ENCODE measurements at regions not wholly inside any gene's neighbourhood (a gene's known extent, or its start where the extent isn't known, plus 50 kb on each side); places are given as distances from the start of the nearest gene placed in this dataset.

DNA sequence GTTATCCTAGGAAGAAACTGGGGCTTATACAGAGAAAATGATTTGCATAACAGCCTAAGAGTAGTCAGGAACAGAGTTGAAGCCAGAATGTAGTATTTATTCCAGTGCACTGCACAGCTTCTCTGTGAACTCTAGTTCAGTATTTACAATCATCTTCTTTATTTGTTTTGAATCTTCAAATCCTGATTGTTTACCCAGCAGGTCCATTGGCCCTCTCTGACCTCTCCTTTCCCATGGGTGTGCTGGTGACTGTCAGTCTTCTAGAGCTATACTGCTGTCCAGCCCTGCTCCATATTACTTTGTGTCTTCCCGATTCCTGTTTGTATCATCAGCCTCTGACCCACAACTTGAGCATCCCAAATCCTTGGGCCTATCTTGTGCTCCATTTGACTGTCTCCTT lies 301.9 kb upstream of the HS3ST1 start (continued):
- TF ChIP-seq STAT1 (IDR thresholded peaks at IDR 0.05; ENCODE audit: unreplicated experiment) (no peak), EZH2phosphoT487 (IDR thresholded peaks at IDR 0.05; ENCODE audit: unreplicated experiment) (no peak), ZNF114 (CRISPR knock-in tag; IDR thresholded peaks at IDR 0.05) (no peak), POLR2AphosphoS5 (IDR thresholded peaks at IDR 0.05; ENCODE audit: low read depth) (no peak), NANOG (IDR thresholded peaks at IDR 0.05; ENCODE audit: borderline replicate concordance) (no peak)

DNA sequence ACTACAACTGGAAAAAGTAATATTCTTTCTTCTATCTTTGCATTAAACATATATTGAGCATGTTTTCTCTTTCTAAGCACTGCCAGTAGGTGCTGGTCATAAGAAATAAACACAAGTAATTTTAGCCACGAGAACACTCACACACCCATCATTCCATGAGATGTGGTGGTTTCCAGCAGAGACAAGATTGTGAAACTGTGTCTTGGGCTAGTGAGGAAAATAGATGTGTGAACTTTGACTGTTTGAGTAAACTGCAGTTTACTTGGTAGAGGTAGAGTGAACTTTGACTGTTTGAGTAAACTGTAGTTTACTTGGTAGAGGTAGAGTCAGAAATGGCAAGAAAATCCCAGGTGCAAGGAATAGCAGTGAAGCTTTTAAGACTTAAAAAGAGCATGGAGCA lies 300.9 kb upstream of the HS3ST1 start:
- Histone ChIP-seq H3K27ac (ENCODE audit: low read depth) (no peak overlapping the region), H3K79me2 (replicated peaks; ENCODE audit: insufficient read depth) (no peaks in the 10 kb centered on the region), H4K20me1 (replicated peaks; ENCODE audit: insufficient read depth) (no peaks in the 10 kb centered on the region), H3K4me3 (no peak overlapping the region), H2AFZ (no peak overlapping the region), H3K9me2 (ENCODE audit: insufficient read depth) (no peaks in the 10 kb centered on the region), H3F3A (replicated peaks; ENCODE audit: low read depth) (no peaks in the 10 kb centered on the region), H3K4me1 (ENCODE audit: insufficient read depth) (no peaks in the 10 kb centered on the region), H3K27me3 (ENCODE audit: insufficient read depth) (no peaks in the 10 kb centered on the region), H3K36me3 (ENCODE audit: insufficient read depth) (no peaks in the 10 kb centered on the region), H3K4me2 (no peak overlapping the region)
- ATAC-seq (no peak), DNase-seq (ENCODE audit: low spot score) (no peak)
- TF ChIP-seq ZNF331 (CRISPR knock-in tag; IDR thresholded peaks at IDR 0.05; ENCODE audit: low read depth) (no peak), ZNF114 (CRISPR knock-in tag; IDR thresholded peaks at IDR 0.05) (no peak), CREB1 (CRISPR knock-in tag; IDR thresholded peaks at IDR 0.05; ENCODE audit: low read depth) (no peak), POLR2AphosphoS5 (IDR thresholded peaks at IDR 0.05; ENCODE audit: low read depth) (no peak), STAT1 (IDR thresholded peaks at IDR 0.05; ENCODE audit: unreplicated experiment) (no peak), EZH2 (IDR thresholded peaks at IDR 0.05; ENCODE audit: low read depth, unreplicated experiment) (no peak), NANOG (IDR thresholded peaks at IDR 0.05; ENCODE audit: borderline replicate concordance) (no peak), JUNB (IDR thresholded peaks at IDR 0.05; ENCODE audit: unreplicated experiment) (no peak), EZH2phosphoT487 (IDR thresholded peaks at IDR 0.05; ENCODE audit: unreplicated experiment) (no peak)
- TF ChIP-seq, protein P1, sequence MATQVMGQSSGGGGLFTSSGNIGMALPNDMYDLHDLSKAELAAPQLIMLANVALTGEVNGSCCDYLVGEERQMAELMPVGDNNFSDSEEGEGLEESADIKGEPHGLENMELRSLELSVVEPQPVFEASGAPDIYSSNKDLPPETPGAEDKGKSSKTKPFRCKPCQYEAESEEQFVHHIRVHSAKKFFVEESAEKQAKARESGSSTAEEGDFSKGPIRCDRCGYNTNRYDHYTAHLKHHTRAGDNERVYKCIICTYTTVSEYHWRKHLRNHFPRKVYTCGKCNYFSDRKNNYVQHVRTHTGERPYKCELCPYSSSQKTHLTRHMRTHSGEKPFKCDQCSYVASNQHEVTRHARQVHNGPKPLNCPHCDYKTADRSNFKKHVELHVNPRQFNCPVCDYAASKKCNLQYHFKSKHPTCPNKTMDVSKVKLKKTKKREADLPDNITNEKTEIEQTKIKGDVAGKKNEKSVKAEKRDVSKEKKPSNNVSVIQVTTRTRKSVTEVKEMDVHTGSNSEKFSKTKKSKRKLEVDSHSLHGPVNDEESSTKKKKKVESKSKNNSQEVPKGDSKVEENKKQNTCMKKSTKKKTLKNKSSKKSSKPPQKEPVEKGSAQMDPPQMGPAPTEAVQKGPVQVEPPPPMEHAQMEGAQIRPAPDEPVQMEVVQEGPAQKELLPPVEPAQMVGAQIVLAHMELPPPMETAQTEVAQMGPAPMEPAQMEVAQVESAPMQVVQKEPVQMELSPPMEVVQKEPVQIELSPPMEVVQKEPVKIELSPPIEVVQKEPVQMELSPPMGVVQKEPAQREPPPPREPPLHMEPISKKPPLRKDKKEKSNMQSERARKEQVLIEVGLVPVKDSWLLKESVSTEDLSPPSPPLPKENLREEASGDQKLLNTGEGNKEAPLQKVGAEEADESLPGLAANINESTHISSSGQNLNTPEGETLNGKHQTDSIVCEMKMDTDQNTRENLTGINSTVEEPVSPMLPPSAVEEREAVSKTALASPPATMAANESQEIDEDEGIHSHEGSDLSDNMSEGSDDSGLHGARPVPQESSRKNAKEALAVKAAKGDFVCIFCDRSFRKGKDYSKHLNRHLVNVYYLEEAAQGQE (IDR thresholded peaks at IDR 0.05; ENCODE audit: unreplicated experiment) = no peak
- TF ChIP-seq, protein P2, sequence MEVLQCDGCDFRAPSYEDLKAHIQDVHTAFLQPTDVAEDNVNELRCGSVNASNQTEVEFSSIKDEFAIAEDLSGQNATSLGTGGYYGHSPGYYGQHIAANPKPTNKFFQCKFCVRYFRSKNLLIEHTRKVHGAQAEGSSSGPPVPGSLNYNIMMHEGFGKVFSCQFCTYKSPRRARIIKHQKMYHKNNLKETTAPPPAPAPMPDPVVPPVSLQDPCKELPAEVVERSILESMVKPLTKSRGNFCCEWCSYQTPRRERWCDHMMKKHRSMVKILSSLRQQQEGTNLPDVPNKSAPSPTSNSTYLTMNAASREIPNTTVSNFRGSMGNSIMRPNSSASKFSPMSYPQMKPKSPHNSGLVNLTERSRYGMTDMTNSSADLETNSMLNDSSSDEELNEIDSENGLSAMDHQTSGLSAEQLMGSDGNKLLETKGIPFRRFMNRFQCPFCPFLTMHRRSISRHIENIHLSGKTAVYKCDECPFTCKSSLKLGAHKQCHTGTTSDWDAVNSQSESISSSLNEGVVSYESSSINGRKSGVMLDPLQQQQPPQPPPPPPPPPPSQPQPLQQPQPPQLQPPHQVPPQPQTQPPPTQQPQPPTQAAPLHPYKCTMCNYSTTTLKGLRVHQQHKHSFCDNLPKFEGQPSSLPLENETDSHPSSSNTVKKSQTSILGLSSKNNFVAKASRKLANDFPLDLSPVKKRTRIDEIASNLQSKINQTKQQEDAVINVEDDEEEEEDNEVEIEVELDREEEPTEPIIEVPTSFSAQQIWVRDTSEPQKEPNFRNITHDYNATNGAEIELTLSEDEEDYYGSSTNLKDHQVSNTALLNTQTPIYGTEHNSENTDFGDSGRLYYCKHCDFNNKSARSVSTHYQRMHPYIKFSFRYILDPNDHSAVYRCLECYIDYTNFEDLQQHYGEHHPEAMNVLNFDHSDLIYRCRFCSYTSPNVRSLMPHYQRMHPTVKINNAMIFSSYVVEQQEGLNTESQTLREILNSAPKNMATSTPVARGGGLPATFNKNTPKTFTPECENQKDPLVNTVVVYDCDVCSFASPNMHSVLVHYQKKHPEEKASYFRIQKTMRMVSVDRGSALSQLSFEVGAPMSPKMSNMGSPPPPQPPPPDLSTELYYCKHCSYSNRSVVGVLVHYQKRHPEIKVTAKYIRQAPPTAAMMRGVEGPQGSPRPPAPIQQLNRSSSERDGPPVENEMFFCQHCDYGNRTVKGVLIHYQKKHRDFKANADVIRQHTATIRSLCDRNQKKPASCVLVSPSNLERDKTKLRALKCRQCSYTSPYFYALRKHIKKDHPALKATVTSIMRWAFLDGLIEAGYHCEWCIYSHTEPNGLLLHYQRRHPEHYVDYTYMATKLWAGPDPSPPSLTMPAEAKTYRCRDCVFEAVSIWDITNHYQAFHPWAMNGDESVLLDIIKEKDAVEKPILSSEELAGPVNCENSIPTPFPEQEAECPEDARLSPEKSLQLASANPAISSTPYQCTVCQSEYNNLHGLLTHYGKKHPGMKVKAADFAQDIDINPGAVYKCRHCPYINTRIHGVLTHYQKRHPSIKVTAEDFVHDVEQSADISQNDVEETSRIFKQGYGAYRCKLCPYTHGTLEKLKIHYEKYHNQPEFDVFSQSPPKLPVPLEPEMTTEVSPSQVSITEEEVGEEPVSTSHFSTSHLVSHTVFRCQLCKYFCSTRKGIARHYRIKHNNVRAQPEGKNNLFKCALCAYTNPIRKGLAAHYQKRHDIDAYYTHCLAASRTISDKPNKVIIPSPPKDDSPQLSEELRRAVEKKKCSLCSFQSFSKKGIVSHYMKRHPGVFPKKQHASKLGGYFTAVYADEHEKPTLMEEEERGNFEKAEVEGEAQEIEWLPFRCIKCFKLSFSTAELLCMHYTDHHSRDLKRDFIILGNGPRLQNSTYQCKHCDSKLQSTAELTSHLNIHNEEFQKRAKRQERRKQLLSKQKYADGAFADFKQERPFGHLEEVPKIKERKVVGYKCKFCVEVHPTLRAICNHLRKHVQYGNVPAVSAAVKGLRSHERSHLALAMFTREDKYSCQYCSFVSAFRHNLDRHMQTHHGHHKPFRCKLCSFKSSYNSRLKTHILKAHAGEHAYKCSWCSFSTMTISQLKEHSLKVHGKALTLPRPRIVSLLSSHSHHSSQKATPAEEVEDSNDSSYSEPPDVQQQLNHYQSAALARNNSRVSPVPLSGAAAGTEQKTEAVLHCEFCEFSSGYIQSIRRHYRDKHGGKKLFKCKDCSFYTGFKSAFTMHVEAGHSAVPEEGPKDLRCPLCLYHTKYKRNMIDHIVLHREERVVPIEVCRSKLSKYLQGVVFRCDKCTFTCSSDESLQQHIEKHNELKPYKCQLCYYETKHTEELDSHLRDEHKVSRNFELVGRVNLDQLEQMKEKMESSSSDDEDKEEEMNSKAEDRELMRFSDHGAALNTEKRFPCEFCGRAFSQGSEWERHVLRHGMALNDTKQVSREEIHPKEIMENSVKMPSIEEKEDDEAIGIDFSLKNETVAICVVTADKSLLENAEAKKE (CRISPR knock-in tag; IDR thresholded peaks at IDR 0.05) = no peak
- TF ChIP-seq, protein P3, sequence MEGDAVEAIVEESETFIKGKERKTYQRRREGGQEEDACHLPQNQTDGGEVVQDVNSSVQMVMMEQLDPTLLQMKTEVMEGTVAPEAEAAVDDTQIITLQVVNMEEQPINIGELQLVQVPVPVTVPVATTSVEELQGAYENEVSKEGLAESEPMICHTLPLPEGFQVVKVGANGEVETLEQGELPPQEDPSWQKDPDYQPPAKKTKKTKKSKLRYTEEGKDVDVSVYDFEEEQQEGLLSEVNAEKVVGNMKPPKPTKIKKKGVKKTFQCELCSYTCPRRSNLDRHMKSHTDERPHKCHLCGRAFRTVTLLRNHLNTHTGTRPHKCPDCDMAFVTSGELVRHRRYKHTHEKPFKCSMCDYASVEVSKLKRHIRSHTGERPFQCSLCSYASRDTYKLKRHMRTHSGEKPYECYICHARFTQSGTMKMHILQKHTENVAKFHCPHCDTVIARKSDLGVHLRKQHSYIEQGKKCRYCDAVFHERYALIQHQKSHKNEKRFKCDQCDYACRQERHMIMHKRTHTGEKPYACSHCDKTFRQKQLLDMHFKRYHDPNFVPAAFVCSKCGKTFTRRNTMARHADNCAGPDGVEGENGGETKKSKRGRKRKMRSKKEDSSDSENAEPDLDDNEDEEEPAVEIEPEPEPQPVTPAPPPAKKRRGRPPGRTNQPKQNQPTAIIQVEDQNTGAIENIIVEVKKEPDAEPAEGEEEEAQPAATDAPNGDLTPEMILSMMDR (conservative IDR thresholded peaks at IDR 0.05; ENCODE audit: low read depth in 2 of 2) = no peak
- TF ChIP-seq, protein P4, sequence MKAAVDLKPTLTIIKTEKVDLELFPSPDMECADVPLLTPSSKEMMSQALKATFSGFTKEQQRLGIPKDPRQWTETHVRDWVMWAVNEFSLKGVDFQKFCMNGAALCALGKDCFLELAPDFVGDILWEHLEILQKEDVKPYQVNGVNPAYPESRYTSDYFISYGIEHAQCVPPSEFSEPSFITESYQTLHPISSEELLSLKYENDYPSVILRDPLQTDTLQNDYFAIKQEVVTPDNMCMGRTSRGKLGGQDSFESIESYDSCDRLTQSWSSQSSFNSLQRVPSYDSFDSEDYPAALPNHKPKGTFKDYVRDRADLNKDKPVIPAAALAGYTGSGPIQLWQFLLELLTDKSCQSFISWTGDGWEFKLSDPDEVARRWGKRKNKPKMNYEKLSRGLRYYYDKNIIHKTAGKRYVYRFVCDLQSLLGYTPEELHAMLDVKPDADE (IDR thresholded peaks at IDR 0.05) = no peak
- no peak overlapping the region for H3K27ac Mint-ChIP-seq
- no peaks in the 10 kb centered on the region for H3K9me3 Mint-ChIP-seq
- no peaks in the 10 kb centered on the region for H3K27me3 Mint-ChIP-seq (ENCODE audit: insufficient read depth, low read depth, poor library complexity)
- H3K4me3 Mint-ChIP-seq = no peak overlapping the region
- H3K36me3 Mint-ChIP-seq (ENCODE audit: low read depth) = no peaks in the 10 kb centered on the region
- H3K4me1 Mint-ChIP-seq = no peaks in the 10 kb centered on the region
